NB4 (cell line): ENCODE measurements at regions not wholly inside any gene's neighbourhood (a gene's known extent, or its start where the extent isn't known, plus 50 kb on each side); places are given as distances from the start of the nearest gene placed in this dataset.

Experiments used
- DNase-seq: peaks from one replicate; pipeline ENCODE4 v3.0.0; 2010; ENCODE audit warnings: low read depth
- H3K4me3 ChIP-seq: one replicate; pipeline ENCODE4 v1.5.1; 2011; ENCODE audit warnings: mild to moderate bottlenecking, low read depth, low read length, moderate library complexity
- MYC ChIP-seq: IDR thresholded peaks from 2 replicates; pipeline ENCODE4 v1.6.1; 2011; ENCODE audit warnings: low read depth, low read length
- POLR2A ChIP-seq: IDR thresholded peaks from 2 replicates; pipeline ENCODE4 v1.6.1; 2011; ENCODE audit warnings: mild to moderate bottlenecking; ENCODE audit not compliant: insufficient read length; ENCODE audit errors: extremely low read depth
- TF ChIP-seq, protein P1 (sequence below): IDR thresholded peaks from one replicate; pipeline ENCODE4 v1.5.1; 2012; ENCODE audit warnings: low read depth, low read length
- TF ChIP-seq, protein P2 (sequence below): IDR thresholded peaks from 2 replicates; pipeline ENCODE4 v1.6.1; 2011; ENCODE audit warnings: low read depth, low read length

DNA sequence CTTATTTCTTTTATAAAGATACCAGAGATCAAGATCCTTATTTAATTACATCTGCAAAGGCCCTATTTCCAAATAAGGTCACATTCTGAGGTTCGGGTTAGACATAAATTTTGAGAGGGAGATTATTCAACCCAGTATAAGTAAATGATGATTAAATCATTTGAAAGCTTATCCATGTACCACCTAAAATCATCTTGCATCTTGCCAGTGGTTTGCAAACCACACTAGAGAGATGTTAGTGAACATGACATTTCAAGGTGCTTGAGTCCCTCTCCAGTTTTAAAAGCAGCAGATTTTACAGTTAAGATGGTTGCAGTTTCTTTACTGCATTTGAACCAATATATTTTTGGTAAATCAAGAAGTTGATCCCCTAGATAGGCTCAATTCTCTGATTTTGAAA, 49.9 kb upstream of the TMPO start:
- TF ChIP-seq, protein P1, sequence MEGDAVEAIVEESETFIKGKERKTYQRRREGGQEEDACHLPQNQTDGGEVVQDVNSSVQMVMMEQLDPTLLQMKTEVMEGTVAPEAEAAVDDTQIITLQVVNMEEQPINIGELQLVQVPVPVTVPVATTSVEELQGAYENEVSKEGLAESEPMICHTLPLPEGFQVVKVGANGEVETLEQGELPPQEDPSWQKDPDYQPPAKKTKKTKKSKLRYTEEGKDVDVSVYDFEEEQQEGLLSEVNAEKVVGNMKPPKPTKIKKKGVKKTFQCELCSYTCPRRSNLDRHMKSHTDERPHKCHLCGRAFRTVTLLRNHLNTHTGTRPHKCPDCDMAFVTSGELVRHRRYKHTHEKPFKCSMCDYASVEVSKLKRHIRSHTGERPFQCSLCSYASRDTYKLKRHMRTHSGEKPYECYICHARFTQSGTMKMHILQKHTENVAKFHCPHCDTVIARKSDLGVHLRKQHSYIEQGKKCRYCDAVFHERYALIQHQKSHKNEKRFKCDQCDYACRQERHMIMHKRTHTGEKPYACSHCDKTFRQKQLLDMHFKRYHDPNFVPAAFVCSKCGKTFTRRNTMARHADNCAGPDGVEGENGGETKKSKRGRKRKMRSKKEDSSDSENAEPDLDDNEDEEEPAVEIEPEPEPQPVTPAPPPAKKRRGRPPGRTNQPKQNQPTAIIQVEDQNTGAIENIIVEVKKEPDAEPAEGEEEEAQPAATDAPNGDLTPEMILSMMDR: no peak
- no peak for TF ChIP-seq POLR2A
- TF ChIP-seq, protein P2, sequence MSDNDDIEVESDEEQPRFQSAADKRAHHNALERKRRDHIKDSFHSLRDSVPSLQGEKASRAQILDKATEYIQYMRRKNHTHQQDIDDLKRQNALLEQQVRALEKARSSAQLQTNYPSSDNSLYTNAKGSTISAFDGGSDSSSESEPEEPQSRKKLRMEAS: no peak
- TF ChIP-seq MYC: no peak
- no peak for DNase-seq
- no peak overlapping the region for H3K4me3 ChIP-seq
